ENCODE measurements at regions not wholly inside any gene's neighbourhood (a gene's known extent, or its start where the extent isn't known, plus 50 kb on each side); places are given as distances from the start of the nearest gene placed in this dataset.
"Not testable (repeated sequence)": the region's sequence is repeated elsewhere in the genome, so short reads cannot be mapped to it uniquely, and the experiment has no call there.

DNA sequence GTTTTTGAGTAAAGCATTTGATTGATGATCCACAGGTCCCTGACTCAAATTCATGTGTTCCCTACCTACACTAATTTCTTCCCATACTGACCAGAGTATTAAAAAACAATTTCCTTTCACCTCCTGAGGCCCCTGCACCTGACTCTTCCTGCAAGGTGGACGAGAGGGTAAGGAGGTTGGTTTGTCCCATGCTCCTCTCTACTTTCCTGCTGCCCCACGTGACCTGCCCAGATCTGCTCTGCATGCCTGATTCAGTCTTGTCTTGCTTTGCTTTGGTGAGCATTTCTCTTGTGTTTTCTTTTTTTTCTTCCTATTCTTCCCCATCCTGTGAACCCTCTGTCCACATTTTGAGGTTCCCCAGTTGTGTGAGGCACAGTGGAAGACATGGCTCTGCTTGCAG lies 107.8 kb downstream of the ZNF467 start:
- TF ChIP-seq, protein P1, sequence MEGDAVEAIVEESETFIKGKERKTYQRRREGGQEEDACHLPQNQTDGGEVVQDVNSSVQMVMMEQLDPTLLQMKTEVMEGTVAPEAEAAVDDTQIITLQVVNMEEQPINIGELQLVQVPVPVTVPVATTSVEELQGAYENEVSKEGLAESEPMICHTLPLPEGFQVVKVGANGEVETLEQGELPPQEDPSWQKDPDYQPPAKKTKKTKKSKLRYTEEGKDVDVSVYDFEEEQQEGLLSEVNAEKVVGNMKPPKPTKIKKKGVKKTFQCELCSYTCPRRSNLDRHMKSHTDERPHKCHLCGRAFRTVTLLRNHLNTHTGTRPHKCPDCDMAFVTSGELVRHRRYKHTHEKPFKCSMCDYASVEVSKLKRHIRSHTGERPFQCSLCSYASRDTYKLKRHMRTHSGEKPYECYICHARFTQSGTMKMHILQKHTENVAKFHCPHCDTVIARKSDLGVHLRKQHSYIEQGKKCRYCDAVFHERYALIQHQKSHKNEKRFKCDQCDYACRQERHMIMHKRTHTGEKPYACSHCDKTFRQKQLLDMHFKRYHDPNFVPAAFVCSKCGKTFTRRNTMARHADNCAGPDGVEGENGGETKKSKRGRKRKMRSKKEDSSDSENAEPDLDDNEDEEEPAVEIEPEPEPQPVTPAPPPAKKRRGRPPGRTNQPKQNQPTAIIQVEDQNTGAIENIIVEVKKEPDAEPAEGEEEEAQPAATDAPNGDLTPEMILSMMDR (IDR thresholded peaks at IDR 0.05), result not testable (repeated sequence)
- not testable (repeated sequence) for TF ChIP-seq POLR2A, POLR2AphosphoS5 (IDR thresholded peaks at IDR 0.05)

Data from prostate gland (tissue), 2 donors.